ENCODE measurements at regions not wholly inside any gene's neighbourhood (a gene's known extent, or its start where the extent isn't known, plus 50 kb on each side); places are given as distances from the start of the nearest gene placed in this dataset.

GRCh38 chr1:82829527-82829926, 1028.8 kb downstream of the ADGRL2 start:
- DNase-seq = no peak
- intact Hi-C loops (cut with DNase I; ENCODE audit: low total_unique reads) = no loop called here
- no peaks in the 10 kb centered on the region for H3K36me3 ChIP-seq
- no peaks in the 10 kb centered on the region for H3K9me3 ChIP-seq
- no peak overlapping the region for H3K27ac ChIP-seq
- H3K27me3 ChIP-seq = no peaks in the 10 kb centered on the region
- no peak overlapping the region for H3K4me3 ChIP-seq
- no peaks in the 10 kb centered on the region for H3K4me1 ChIP-seq
- TF ChIP-seq POLR2A (IDR thresholded peaks at IDR 0.05) (no peak), CTCF (IDR thresholded peaks at IDR 0.05) (no peak)

- intact Hi-C loops (cut with DNase I; ENCODE audit: low total_unique reads) = no loop called here
These were observed 1023.1 kb downstream of the ADGRL2 start for GRCh38 chr1:82823876-82824275.

GRCh38 chr1:82820816-82821215, 1020.1 kb downstream of the ADGRL2 start:
- no peak overlapping the region for H3K27ac ChIP-seq
- H3K4me3 ChIP-seq = no peak overlapping the region
- no peaks in the 10 kb centered on the region for H3K9me3 ChIP-seq
- intact Hi-C loops (cut with DNase I; ENCODE audit: low total_unique reads) = no loop called here
- TF ChIP-seq CTCF (IDR thresholded peaks at IDR 0.05) = no peak
- TF ChIP-seq POLR2A (IDR thresholded peaks at IDR 0.05) = no peak
- no peaks in the 10 kb centered on the region for H3K27me3 ChIP-seq
- no peaks in the 10 kb centered on the region for H3K4me1 ChIP-seq
- no peak for DNase-seq
- no peaks in the 10 kb centered on the region for H3K36me3 ChIP-seq

More at GRCh38 chr1:82823876-82824275, 1023.1 kb downstream of the ADGRL2 start:
- Histone ChIP-seq H3K27ac (no peak overlapping the region), H3K4me1 (no peaks in the 10 kb centered on the region), H3K27me3 (no peaks in the 10 kb centered on the region), H3K36me3 (no peaks in the 10 kb centered on the region), H3K9me3 (no peaks in the 10 kb centered on the region), H3K4me3 (no peak overlapping the region)
- DNase-seq = no peak
- TF ChIP-seq POLR2A (IDR thresholded peaks at IDR 0.05) (no peak), CTCF (IDR thresholded peaks at IDR 0.05) (no peak)

- Histone ChIP-seq H3K4me3 (no peak overlapping the region), H3K27ac (no peak overlapping the region), H3K36me3 (no peaks in the 10 kb centered on the region), H3K27me3 (no peaks in the 10 kb centered on the region), H3K9me3 (no peaks in the 10 kb centered on the region), H3K4me1 (no peaks in the 10 kb centered on the region)
- no peak for DNase-seq
- TF ChIP-seq POLR2A (IDR thresholded peaks at IDR 0.05) (no peak), CTCF (IDR thresholded peaks at IDR 0.05) (no peak)
- intact Hi-C loops (cut with DNase I; ENCODE audit: low total_unique reads) = no loop called here
These were observed 1018.5 kb downstream of the ADGRL2 start for GRCh38 chr1:82819234-82819633.

- Histone ChIP-seq H3K4me1 (no peaks in the 10 kb centered on the region), H3K27ac (no peak overlapping the region), H3K36me3 (no peaks in the 10 kb centered on the region), H3K9me3 (no peaks in the 10 kb centered on the region), H3K27me3 (no peaks in the 10 kb centered on the region), H3K4me3 (no peak overlapping the region)
- intact Hi-C loops (cut with DNase I; ENCODE audit: low total_unique reads) = no loop called here
- no peak for TF ChIP-seq CTCF (IDR thresholded peaks at IDR 0.05)
- TF ChIP-seq POLR2A (IDR thresholded peaks at IDR 0.05) = no peak
- no peak for DNase-seq
These were observed 1017.9 kb downstream of the ADGRL2 start for GRCh38 chr1:82818586-82818985.

All from uterus (tissue), 3 donors.